Right atrium auricular region (tissue), 2 donors: ENCODE measurements at regions not wholly inside any gene's neighbourhood (a gene's known extent, or its start where the extent isn't known, plus 50 kb on each side); places are given as distances from the start of the nearest gene placed in this dataset.

ENCODE experiments used
- DNase-seq: peaks from one replicate; pipeline ENCODE4 v3.0.0-alpha.2; 2019; ENCODE audit warnings: low spot score
- H3K27ac ChIP-seq, 2 donors: fragments of 200-600 bp; sonication (generic); 1 replicate in 1 of 2; 2 replicates in 1 of 2; pipeline ENCODE4 v1.5.1; 2016 to 2019
- H3K27me3 ChIP-seq, 2 donors: fragments of 200-600 bp; sonication (generic); one replicate each; pipeline versions ENCODE4 v1.5.1 to v1.6.0; 2017 to 2019
- H3K36me3 ChIP-seq: fragments of 200-600 bp; sonication (generic); one replicate; pipeline ENCODE4 v1.5.1; 2016
- H3K4me1 ChIP-seq, 2 donors: fragments of 200-600 bp; sonication (generic); one replicate each; pipeline versions ENCODE4 v1.5.1 to v1.6.0; 2017 to 2019
- H3K4me3 ChIP-seq, 2 donors: fragments of 200-600 bp; sonication (generic); 1 replicate in 1 of 2; 2 replicates in 1 of 2; pipeline ENCODE4 v1.5.1; 2017 to 2019; ENCODE audit warnings: mild to moderate bottlenecking in 1 of 2, moderate library complexity in 1 of 2
- H3K9me3 ChIP-seq, 2 donors: fragments of 200-600 bp; sonication (generic); one replicate each; pipeline ENCODE4 v1.5.1; 2019
- TF ChIP-seq, protein P1 (sequence below), 2 donors: fragments of 200-600 bp; sonication (generic); IDR thresholded peaks; one replicate each; pipeline ENCODE4 v1.5.1; 2019; ENCODE audit warnings: antibody characterized with exemption in 2 of 2

DNA sequence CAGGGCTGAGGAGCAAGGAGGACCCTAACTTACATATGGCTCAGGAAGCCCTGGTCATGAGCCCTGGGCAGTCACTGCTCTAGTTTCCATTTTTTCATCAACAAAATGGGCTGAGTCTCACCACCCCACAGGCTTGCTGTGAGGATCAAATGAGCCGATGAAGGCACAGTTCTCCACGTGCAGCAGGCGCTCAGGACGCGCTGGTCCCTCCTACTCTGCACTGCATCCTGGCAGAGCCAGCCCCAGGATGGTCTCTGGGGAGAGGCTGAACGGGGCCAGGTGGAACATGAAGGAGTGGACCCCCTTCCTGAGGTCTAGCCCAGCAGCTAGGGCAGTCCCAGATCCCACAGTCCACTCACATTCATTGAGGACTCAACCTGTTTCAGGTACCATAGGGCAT, 349.3 kb downstream of the PTPRU start:
- no peaks in the 10 kb centered on the region for H3K36me3 ChIP-seq
- no peaks in the 10 kb centered on the region for H3K27me3 ChIP-seq
- H3K4me1 ChIP-seq = no peaks in the 10 kb centered on the region
- DNase-seq = peak; percentile 13
- no peaks in the 10 kb centered on the region for H3K9me3 ChIP-seq
- H3K27ac ChIP-seq = no peak overlapping the region
- no peak overlapping the region for H3K4me3 ChIP-seq
- TF ChIP-seq, protein P1, sequence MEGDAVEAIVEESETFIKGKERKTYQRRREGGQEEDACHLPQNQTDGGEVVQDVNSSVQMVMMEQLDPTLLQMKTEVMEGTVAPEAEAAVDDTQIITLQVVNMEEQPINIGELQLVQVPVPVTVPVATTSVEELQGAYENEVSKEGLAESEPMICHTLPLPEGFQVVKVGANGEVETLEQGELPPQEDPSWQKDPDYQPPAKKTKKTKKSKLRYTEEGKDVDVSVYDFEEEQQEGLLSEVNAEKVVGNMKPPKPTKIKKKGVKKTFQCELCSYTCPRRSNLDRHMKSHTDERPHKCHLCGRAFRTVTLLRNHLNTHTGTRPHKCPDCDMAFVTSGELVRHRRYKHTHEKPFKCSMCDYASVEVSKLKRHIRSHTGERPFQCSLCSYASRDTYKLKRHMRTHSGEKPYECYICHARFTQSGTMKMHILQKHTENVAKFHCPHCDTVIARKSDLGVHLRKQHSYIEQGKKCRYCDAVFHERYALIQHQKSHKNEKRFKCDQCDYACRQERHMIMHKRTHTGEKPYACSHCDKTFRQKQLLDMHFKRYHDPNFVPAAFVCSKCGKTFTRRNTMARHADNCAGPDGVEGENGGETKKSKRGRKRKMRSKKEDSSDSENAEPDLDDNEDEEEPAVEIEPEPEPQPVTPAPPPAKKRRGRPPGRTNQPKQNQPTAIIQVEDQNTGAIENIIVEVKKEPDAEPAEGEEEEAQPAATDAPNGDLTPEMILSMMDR (IDR thresholded peaks at IDR 0.05) = no peak

DNA sequence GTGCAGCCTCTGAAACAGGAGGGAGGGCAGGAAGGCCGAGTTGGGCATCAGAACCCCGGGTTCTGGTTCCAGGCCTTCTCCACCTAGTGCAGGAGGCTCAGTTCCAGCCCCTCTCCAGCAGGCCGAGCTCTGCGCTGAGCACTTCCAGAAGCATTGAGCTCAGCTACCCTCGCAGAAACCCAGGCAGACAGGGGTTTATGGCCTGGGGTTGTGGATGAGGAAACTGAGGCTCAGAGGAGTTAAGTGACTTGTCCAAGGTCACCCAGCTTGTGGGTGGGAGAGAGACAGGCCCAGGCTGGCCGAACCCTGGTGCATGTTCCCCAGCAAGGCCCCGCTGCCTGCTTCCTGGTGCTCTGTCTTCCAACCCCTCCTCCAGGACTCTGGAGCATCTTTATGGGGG, 348.9 kb downstream of the PTPRU start:
- H3K9me3 ChIP-seq = no peaks in the 10 kb centered on the region
- H3K27me3 ChIP-seq = no peaks in the 10 kb centered on the region
- peak; percentile 30 for DNase-seq
- no peak overlapping the region for H3K27ac ChIP-seq
- H3K4me1 ChIP-seq = no peaks in the 10 kb centered on the region
- H3K4me3 ChIP-seq = no peak overlapping the region
- TF ChIP-seq, protein P1 (IDR thresholded peaks at IDR 0.05) = no peak
- no peaks in the 10 kb centered on the region for H3K36me3 ChIP-seq

DNA sequence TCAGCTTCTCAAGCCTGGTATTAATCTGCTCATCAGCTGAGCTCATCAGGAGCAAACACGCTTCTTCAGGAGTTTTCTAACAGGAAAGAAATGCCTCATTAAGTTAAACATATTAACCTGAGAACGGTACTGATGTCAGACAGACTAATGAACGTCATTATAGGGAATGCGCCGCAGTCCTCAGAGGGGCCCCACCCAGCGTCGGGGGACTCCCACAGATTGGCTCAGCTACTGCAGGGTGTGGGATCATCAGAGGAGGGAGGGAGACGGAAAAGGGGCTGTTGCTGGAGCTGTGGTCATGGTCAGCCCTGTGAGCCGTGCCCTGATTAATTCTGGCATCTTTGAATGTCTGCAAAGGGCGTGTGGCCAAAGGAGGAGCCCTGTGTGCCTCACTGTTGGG, 348.5 kb downstream of the PTPRU start:
- Histone ChIP-seq H3K9me3 (no peaks in the 10 kb centered on the region), H3K4me1 (no peaks in the 10 kb centered on the region), H3K36me3 (no peaks in the 10 kb centered on the region), H3K4me3 (no peak overlapping the region), H3K27me3 (no peaks in the 10 kb centered on the region), H3K27ac (no peak overlapping the region)
- TF ChIP-seq, protein P1 (IDR thresholded peaks at IDR 0.05) = no peak
- DNase-seq = peak; percentile 40

GRCh38 chr1:29584362-29584761, 348.0 kb downstream of the PTPRU start:
- no peaks in the 10 kb centered on the region for H3K36me3 ChIP-seq
- H3K4me1 ChIP-seq = no peaks in the 10 kb centered on the region
- no peak for DNase-seq
- H3K27ac ChIP-seq = no peak overlapping the region
- TF ChIP-seq, protein P1 (IDR thresholded peaks at IDR 0.05) = no peak
- H3K27me3 ChIP-seq = no peaks in the 10 kb centered on the region
- H3K4me3 ChIP-seq = no peak overlapping the region
- H3K9me3 ChIP-seq = no peaks in the 10 kb centered on the region

- H3K27me3 ChIP-seq = no peaks in the 10 kb centered on the region
Measured at GRCh38 chr1:29583727-29584126, 347.4 kb downstream of the PTPRU start.

DNA sequence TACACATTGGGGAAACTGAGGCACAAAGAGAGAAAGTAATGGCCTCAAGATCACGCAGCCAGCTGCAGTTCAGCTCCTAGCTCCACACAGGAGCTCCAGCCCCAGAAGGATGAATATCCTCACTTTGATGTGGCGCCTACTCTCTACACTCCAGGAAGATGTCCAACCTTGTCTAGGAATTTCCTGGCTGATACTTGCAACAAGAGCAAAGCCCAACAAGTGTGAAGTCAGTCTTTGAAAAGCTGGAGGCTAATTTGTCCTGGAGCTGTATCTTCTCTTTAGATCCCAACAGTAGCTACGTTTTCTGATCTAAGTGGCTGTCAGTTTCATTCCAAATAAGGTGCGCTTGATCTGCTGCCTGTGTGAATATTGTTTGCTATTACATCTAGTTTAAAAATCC, 344.9 kb downstream of the PTPRU start:
- DNase-seq = no peak
- TF ChIP-seq, protein P1 (IDR thresholded peaks at IDR 0.05) = no peak
- Histone ChIP-seq H3K36me3 (no peaks in the 10 kb centered on the region), H3K27me3 (no peaks in the 10 kb centered on the region), H3K4me3 (no peak overlapping the region), H3K27ac (no peak overlapping the region), H3K4me1 (no peaks in the 10 kb centered on the region), H3K9me3 (no peaks in the 10 kb centered on the region)

More at GRCh38 chr1:29583727-29584126, 347.4 kb downstream of the PTPRU start:
- DNase-seq = no peak
- H3K27ac ChIP-seq = no peak overlapping the region
- TF ChIP-seq, protein P1 (IDR thresholded peaks at IDR 0.05) = no peak
- no peaks in the 10 kb centered on the region for H3K36me3 ChIP-seq
- no peaks in the 10 kb centered on the region for H3K4me1 ChIP-seq
- H3K4me3 ChIP-seq = no peak overlapping the region
- H3K9me3 ChIP-seq = no peaks in the 10 kb centered on the region
